ENCODE measurements at regions not wholly inside any gene's neighbourhood (a gene's known extent, or its start where the extent isn't known, plus 50 kb on each side); places are given as distances from the start of the nearest gene placed in this dataset.

DNA sequence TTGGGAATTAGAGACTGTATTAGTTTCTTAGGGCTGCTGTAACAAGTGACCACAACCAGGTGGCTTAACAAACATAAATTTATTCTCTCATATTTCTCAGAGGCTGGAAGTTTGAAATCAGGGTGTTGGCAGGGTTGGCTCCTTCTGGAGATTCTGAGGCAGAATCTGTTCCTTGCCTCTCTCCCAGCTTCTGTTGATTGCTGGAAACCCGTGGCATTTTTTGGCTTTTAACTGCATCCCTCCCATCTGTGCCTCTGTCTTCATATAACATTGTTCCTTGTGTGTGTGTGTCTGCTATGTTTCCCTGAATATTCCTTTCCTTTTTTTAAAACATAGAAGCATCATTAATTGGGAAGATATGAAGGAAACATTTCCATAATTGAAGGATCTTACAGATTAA, 448.1 kb upstream of the DCC start:
- no peak overlapping the region for H2BK15ac ChIP-seq (ENCODE audit: low read depth, low read length)
- H3K23me2 ChIP-seq (ENCODE audit: insufficient read length, low read depth, low read length, poor library complexity, severe bottlenecking): no peaks in the 10 kb centered on the region
- H3K56ac ChIP-seq (ENCODE audit: insufficient read length, low read depth, low read length): no peak overlapping the region
- no peak overlapping the region for H3K14ac ChIP-seq (ENCODE audit: insufficient read depth, low read length)
- no peak overlapping the region for H2AFZ ChIP-seq (ENCODE audit: low read length)
- no peaks in the 10 kb centered on the region for H3K9me3 ChIP-seq (ENCODE audit: control insufficient read depth, low read depth, low read length)
- Mint-ChIP-seq H3K36me3 (ENCODE audit: insufficient read depth in 1 of 3, low read depth in 3 of 3) (no peaks in the 10 kb centered on the region), H3K4me1 (no peaks in the 10 kb centered on the region), H3K9me3 (no peaks in the 10 kb centered on the region; a peak in 1 of 5 replicates), H3K27ac (no peak overlapping the region), H3K4me3 (no peak overlapping the region), H3K27me3 (ENCODE audit: low read depth) (no peaks in the 10 kb centered on the region)
- no peak overlapping the region for H3K9ac ChIP-seq (ENCODE audit: extremely low read depth, insufficient read length, low read length)
- H3K23ac ChIP-seq (ENCODE audit: insufficient read length, low read depth, low read length): no peak overlapping the region
- no peak overlapping the region for H2BK12ac ChIP-seq (ENCODE audit: insufficient read length, low read depth, low read length)
- H3K79me2 ChIP-seq (ENCODE audit: insufficient read depth, low read length): no peaks in the 10 kb centered on the region
- H4K8ac ChIP-seq (replicated peaks; ENCODE audit: insufficient read length, low read depth, low read length): no peak overlapping the region
- no peak overlapping the region for H4K5ac ChIP-seq (ENCODE audit: insufficient read length, low read depth, low read length)
- H2BK5ac ChIP-seq (ENCODE audit: insufficient read length, low read length): no peak overlapping the region
- no peak overlapping the region for H2AK5ac ChIP-seq (ENCODE audit: insufficient read length, low read length)
- WGBS (ENCODE audit: extremely low coverage, insufficient read length, low lambda C conversion rate): no CpG with 5 or more reads among the region's 1 CpG
- no peak overlapping the region for H3K27ac ChIP-seq (ENCODE audit: insufficient read length, low read depth, low read length)
- no peak overlapping the region for H3K4ac ChIP-seq (ENCODE audit: low read depth, low read length)
- DNase-seq: no peak
- H3K18ac ChIP-seq (ENCODE audit: insufficient read length, low read depth, low read length): no peak overlapping the region
- H4K20me1 ChIP-seq (ENCODE audit: control insufficient read depth, insufficient read depth, insufficient read length): no peaks in the 10 kb centered on the region
- no peaks in the 10 kb centered on the region for H3K4me1 ChIP-seq (ENCODE audit: insufficient read depth, low read length)
- no peak overlapping the region for H3K4me2 ChIP-seq (ENCODE audit: insufficient read depth, insufficient read length, low read length)
- TF ChIP-seq CTCF (conservative IDR thresholded peaks at IDR 0.05): no peak
- H2BK20ac ChIP-seq (ENCODE audit: low read depth, low read length, poor library complexity, severe bottlenecking): no peak overlapping the region
- no peak overlapping the region for H2BK120ac ChIP-seq (ENCODE audit: low read depth, low read length, poor library complexity, severe bottlenecking)
- no peak overlapping the region for H3T11ph ChIP-seq (ENCODE audit: low read length)
- no peaks in the 10 kb centered on the region; the same call in 1 of the 2 replicates for H3K27me3 ChIP-seq (ENCODE audit: insufficient read depth, low read length)
- H3K79me1 ChIP-seq (ENCODE audit: insufficient read depth, low read depth, low read length, poor library complexity, severe bottlenecking): no peaks in the 10 kb centered on the region
- H4K91ac ChIP-seq (ENCODE audit: insufficient read length, low read depth, low read length): no peak overlapping the region
